ENCODE measurements at regions not wholly inside any gene's neighbourhood (a gene's known extent, or its start where the extent isn't known, plus 50 kb on each side); places are given as distances from the start of the nearest gene placed in this dataset.

DNA sequence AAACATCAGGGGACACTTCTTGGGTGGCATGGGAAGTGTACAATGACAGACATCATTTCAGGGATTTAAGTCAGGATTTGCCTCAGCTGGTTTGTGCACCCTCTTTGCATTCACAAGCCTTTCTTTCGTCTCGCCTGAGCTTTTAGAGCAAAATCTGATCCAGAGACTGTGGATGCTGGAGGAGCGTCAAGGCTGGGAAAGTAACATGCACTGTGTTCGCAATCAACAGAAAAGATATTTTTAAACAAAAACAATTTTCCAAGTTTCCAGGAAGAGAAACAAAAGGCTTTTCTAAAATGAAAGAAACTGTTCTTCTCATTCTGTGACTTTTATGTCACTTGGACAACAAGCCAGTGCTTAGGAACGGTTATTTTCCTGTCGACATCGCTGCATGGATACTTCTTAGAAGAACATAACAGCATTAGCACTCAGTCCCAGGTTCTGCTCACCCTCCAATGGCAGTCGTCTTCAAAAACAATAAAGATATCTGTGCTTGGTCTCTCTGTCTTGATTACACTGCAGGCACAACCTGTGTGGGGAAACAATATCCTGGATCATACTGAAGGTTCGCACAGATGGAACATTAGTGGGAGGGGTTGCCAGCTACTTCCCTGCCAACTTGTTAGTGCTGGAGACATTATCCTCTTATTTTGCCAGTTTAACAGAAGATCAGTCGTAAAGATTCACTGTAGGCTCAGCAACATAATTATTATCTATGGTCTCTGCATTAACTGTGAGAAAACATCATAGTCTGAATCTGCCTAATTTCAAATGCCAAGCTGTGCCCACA is 403.3 kb upstream of the ATP2B1 start:
- TF ChIP-seq, protein P1, sequence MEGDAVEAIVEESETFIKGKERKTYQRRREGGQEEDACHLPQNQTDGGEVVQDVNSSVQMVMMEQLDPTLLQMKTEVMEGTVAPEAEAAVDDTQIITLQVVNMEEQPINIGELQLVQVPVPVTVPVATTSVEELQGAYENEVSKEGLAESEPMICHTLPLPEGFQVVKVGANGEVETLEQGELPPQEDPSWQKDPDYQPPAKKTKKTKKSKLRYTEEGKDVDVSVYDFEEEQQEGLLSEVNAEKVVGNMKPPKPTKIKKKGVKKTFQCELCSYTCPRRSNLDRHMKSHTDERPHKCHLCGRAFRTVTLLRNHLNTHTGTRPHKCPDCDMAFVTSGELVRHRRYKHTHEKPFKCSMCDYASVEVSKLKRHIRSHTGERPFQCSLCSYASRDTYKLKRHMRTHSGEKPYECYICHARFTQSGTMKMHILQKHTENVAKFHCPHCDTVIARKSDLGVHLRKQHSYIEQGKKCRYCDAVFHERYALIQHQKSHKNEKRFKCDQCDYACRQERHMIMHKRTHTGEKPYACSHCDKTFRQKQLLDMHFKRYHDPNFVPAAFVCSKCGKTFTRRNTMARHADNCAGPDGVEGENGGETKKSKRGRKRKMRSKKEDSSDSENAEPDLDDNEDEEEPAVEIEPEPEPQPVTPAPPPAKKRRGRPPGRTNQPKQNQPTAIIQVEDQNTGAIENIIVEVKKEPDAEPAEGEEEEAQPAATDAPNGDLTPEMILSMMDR (conservative IDR thresholded peaks at IDR 0.05 in 1 of 2, IDR thresholded peaks at IDR 0.05 in 1 of 2; ENCODE audit: low read depth in 1 of 2, low read length in 2 of 2) = no peak
- TF ChIP-seq EZH2 (IDR thresholded peaks at IDR 0.05; ENCODE audit: low read length, missing control alignments) = no peak
